ENCODE measurements at regions not wholly inside any gene's neighbourhood (a gene's known extent, or its start where the extent isn't known, plus 50 kb on each side); places are given as distances from the start of the nearest gene placed in this dataset.

DNA sequence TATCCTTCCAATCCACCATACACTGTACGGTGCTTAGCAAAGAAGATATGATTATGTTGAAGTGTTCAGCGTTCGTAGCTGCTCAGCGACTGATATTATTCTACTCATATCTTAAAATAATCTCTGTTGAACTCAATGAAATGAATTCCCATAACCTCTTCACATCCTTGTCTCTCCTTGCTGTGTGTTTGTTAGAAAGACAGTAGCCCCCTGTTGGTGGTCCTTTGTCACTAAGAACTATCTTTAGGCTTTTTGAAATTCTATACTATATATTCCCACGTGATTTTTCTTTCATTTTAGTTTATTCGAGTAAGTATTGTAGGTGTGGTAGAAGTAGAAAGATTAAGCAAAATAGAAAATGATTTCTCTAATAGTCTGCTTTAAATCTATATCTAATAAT, 762.8 kb upstream of the WWC1 start:
- Mint-ChIP-seq H3K4me1 (ENCODE audit: low read depth) (no peaks in the 10 kb centered on the region), H3K27ac (no peak overlapping the region), H3K36me3 (ENCODE audit: low read depth) (no peaks in the 10 kb centered on the region), H3K27me3 (no peaks in the 10 kb centered on the region), H3K4me3 (no peak overlapping the region), H3K9me3 (peaks cover 9% of the 10 kb centered on the region)

DNA sequence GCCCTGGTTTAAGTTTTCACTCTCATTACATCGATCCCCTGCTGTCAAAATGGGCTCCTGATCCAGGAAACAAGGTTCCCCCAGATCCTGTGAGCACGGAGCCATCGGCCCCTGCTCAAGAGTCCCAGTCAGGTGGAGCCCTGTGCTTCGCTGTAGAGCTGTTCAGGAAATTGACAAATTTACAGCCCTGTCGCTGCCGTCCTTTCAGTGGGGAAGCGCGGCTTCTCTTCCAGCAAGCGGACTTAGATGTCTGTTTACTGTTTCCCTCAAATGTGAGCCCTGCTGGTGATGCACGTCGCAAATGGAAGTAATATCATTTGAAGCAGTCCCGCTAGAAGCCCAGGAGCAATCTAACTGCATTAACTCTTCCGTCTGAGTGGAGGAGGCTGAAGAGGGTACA, 760.9 kb upstream of the WWC1 start:
- no peaks in the 10 kb centered on the region for H3K36me3 Mint-ChIP-seq (ENCODE audit: low read depth)
- no peak overlapping the region for H3K4me3 Mint-ChIP-seq
- H3K27me3 Mint-ChIP-seq = no peaks in the 10 kb centered on the region
- H3K27ac Mint-ChIP-seq = no peak overlapping the region
- peaks cover 9% of the 10 kb centered on the region for H3K9me3 Mint-ChIP-seq
- H3K4me1 Mint-ChIP-seq (ENCODE audit: low read depth) = no peaks in the 10 kb centered on the region

DNA sequence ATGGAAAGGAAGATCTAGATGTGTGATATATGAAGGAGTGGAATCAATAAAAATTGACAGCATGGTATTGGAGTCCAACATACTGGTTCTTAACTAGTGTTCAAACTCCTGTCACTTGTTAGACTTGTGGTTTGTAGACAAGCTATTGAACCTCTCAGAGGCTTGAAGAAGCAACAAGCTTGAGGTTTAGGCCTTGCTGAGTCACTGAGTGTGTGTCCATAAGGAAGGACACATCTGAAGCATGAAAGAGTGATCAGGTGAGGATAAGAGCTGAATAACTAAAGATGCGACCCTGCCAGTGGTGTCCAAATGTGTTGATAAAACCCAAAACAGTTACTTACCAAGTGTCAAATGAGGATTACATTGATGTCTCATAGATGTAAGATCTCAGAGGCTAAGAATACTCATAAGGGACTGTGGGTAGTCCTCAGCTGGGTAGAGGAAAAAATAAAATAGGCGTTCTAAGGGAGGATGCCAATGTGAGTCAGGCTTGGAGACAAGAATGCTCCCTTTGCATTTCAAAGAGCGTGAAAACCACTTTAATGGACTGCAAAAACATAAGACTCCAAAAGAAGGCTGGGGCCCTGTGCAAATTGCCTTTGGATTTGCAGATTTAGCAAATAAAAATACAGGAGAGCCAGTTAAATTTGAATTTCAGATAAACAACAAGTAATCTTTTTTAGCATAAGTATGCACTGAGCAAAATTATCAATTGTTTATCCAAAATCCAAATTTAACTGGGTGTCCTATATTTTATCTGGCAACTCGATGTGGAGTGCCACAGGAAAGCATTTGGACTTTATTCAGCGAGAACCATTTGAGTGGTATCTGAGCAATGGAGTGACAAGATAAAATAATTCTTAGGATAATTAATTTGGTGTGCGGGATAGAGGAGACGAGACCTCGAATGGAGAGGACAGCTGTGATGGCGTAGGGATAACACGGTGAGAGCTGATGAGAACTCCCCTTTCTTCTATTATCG, 757.3 kb upstream of the WWC1 start:
- no peaks in the 10 kb centered on the region for H3K27me3 Mint-ChIP-seq
- H3K4me3 Mint-ChIP-seq = no peak overlapping the region
- no peaks in the 10 kb centered on the region for H3K36me3 Mint-ChIP-seq (ENCODE audit: low read depth)
- peaks cover 22% of the 10 kb centered on the region for H3K9me3 Mint-ChIP-seq
- no peaks in the 10 kb centered on the region for H3K4me1 Mint-ChIP-seq (ENCODE audit: low read depth)
- H3K27ac Mint-ChIP-seq = no peak overlapping the region

DNA sequence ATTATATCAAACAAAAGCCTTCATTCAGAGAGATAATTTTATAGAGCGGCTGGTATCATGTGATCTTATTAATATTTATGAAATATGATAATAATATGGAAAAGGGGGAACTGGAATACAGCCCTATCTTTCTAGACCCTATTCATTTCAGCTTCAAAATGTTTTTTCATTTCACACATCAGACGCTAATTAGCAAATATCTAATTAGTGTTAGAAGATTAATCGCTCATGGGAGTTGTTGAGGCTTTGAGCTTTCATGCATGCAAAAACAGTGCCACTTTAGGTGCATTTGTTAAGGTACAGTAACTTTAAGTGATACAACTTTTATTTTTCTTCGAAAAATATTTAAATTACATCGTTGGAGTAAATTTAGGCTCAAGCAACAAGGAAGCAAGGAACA, 751.7 kb upstream of the WWC1 start:
- Mint-ChIP-seq H3K36me3 (ENCODE audit: low read depth) (no peaks in the 10 kb centered on the region), H3K4me3 (no peak overlapping the region), H3K27me3 (no peaks in the 10 kb centered on the region), H3K27ac (no peak overlapping the region), H3K4me1 (ENCODE audit: low read depth) (no peaks in the 10 kb centered on the region), H3K9me3 (peaks cover 20% of the 10 kb centered on the region)

DNA sequence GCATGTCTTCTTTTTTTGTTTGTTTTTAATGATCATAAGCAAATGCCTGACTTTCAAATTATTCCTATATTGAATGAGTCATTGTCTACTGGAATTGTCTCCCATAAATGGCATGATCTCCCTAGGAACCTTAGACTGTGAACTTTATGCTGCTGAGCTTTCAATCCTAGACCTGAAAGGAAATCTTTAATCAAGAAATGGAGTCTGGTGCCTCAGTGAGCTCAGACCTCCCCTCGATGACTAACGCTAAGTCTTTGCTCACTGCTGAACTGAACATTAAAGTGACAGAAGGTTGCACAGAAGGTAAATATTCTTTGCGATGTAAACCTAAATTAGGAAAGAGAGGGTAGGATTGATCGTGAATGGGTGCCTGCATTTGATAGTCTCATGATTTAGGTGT, 745.2 kb upstream of the WWC1 start:
- Mint-ChIP-seq H3K4me1 (ENCODE audit: low read depth) (no peaks in the 10 kb centered on the region), H3K36me3 (ENCODE audit: low read depth) (no peaks in the 10 kb centered on the region), H3K27ac (no peak overlapping the region), H3K4me3 (no peak overlapping the region), H3K9me3 (peaks cover 14% of the 10 kb centered on the region), H3K27me3 (no peaks in the 10 kb centered on the region)

DNA sequence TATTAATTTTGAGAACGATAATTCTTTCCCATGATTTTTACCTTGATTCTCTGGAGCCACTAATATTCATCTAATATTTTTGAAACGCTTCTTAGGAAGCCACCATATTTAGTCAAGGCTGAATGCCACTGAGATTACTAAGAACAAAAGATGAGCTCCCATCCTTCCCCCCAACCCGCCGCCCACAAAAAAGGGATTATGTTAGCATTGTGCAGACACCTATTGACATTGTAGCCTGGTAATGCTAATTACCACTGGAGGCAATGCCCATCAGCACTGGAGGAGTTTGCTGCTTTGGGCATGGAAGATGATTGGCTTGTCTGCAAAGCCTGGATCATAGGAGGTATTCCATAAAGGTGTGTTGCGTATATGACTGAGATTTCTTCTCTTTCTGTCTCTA, 739.1 kb upstream of the WWC1 start:
- Mint-ChIP-seq H3K9me3 (peaks cover 7% of the 10 kb centered on the region), H3K27me3 (no peaks in the 10 kb centered on the region), H3K4me3 (no peak overlapping the region), H3K4me1 (ENCODE audit: low read depth) (no peaks in the 10 kb centered on the region), H3K27ac (no peak overlapping the region), H3K36me3 (ENCODE audit: low read depth) (no peaks in the 10 kb centered on the region)

DNA sequence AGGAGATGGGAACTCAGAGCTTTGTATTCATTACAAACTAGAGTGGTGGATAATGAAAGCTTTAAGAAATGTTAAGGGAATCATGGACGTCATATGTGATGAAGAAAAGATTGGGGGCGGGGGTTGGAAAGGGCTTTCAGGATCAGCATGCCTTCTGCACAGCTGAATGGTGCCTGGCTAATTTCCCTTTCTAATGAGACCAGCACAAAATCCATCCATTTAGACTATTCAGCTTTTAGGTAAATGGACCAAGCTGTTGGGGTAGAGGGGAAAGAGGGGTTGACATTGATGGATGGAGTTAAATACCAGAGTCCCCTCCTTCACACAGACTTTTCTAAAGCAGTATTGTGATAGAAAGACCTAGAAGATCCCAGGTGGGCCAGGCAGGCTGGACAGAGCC, 737.9 kb upstream of the WWC1 start:
- H3K36me3 Mint-ChIP-seq (ENCODE audit: low read depth) = no peaks in the 10 kb centered on the region
- H3K4me1 Mint-ChIP-seq (ENCODE audit: low read depth) = no peaks in the 10 kb centered on the region
- H3K27me3 Mint-ChIP-seq = no peaks in the 10 kb centered on the region
- H3K27ac Mint-ChIP-seq = no peak overlapping the region
- H3K9me3 Mint-ChIP-seq = peaks cover 7% of the 10 kb centered on the region
- no peak overlapping the region for H3K4me3 Mint-ChIP-seq

DNA sequence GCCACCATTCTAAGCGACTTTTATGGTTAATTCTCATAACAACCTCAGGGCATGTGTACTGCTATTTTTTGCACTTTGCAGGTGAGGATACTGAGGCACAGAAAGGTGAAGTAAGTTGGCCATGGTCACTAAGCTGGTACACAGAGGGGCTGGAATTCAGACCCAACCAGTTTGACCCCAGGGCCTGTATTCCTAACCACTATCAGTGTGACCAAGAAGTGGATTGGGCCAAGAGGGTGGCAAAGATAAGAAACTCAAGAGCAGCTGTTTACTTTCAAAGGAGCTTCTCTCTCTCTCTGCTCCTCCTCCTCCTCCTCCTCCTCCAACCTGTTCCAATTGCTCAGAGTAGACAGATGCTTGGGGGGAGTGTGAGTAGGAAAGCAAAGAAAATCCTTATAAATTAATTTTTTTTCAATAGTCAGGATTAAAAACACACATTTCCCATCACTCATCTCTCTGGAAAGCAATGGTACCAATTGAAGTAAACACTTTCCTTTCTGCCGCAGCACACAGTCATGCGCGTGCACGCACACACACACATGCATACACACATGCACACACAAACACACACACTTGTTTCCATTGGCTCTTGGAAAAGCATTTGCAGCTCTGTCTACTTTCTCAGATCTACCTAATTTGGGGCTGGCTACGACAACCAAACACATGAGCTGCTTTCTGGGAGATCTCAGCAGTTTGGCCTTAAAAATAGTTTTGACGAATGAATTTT, 736.7 kb upstream of the WWC1 start:
- Mint-ChIP-seq H3K27ac (no peak overlapping the region), H3K4me1 (ENCODE audit: low read depth) (no peaks in the 10 kb centered on the region), H3K9me3 (peaks cover 7% of the 10 kb centered on the region), H3K4me3 (no peak overlapping the region), H3K36me3 (ENCODE audit: low read depth) (no peaks in the 10 kb centered on the region), H3K27me3 (no peaks in the 10 kb centered on the region)

DNA sequence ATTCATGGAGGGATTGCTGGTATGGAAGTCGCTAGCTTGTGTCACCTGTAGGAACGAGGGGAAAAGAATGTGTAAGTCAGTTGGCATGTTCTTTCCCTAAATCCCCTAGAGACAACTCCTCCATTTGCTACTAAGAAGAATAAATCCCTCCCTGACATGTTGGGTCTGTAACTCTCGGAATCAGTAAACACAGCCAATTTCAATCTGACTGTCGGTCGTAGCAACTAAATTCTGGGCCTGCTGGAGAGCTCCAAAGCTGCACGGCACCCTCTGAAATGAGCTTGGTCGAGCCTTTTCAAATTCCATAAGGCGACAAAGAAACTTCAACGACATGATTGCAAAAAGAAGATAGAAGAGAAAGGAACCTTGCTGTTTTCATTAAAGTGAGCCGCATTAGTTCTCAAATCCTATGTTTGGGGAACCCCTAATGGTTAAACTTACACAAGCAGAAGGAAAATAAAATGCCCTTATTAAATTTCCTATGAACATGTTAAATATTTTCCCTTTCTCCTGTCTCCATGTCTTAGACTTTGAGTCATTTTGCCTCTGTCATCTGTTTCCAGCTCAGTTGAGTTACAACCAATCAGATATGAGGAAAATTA, 735.8 kb upstream of the WWC1 start:
- Mint-ChIP-seq H3K4me3 (no peak overlapping the region), H3K36me3 (ENCODE audit: low read depth) (no peaks in the 10 kb centered on the region), H3K27me3 (no peaks in the 10 kb centered on the region), H3K9me3 (peaks cover 7% of the 10 kb centered on the region), H3K27ac (no peak overlapping the region), H3K4me1 (ENCODE audit: low read depth) (no peaks in the 10 kb centered on the region)

DNA sequence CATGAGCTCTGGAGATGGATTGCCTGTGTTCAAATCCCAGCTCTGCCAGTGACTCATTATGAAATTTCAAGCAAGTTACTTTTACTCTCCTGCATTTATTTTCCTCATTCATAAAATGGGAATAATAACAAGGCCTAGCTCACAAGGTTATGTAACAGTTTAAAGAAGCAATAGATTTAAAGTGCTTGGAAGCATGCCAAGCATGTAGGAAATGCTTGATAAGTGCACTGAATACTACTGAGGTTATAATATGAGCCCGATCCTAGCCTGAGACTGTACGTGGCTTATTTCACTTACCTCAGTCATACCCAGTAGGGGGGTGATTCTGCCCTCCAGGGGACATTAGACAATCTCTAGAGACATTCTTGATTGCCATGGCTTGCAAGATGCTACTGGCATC, 734.1 kb upstream of the WWC1 start:
- Mint-ChIP-seq H3K4me1 (ENCODE audit: low read depth) (no peaks in the 10 kb centered on the region), H3K9me3 (peaks cover 16% of the 10 kb centered on the region), H3K27ac (no peak overlapping the region), H3K4me3 (no peak overlapping the region), H3K36me3 (ENCODE audit: low read depth) (no peaks in the 10 kb centered on the region), H3K27me3 (no peaks in the 10 kb centered on the region)

DNA sequence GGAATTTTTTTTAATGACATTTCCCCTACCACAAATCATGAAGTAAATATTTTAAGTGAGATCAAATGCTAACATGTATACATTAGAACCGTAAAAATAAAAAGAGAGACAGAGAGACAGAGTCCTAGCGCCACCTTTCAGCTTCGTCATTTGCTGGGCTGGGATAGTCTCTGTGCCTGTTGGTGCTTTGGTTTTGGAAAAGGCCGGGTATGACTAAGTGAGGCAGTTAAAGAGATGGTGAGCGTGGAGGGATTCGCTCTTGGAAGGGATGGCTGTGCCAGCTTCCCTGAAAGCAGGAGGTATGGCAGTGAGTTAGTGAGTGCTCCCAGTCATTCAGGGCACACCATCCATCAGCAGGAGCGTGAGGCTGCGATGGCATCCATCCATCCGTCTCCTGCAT, 729.6 kb upstream of the WWC1 start:
- Mint-ChIP-seq H3K9me3 (peaks cover 10% of the 10 kb centered on the region), H3K4me1 (ENCODE audit: low read depth) (no peaks in the 10 kb centered on the region), H3K36me3 (ENCODE audit: low read depth) (no peaks in the 10 kb centered on the region)

DNA sequence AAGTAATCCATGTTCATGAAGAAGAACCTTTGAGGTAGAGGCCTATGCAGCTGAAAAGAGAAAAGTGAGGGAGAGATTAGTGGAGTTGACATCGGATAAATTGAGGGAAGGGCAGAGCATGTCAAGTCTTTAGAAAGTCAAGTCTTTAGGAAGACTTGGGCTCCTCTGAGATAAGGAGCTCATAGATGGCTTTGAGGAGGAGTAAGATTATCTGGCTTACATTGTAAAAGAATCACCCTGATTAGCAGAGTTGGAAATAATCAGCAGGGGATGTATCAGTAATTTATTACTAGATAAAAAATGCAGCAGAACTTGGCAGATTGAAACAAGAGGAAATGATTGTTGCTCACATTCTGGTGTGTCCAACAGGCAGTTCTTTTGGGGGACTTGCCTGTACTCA, 727.2 kb upstream of the WWC1 start:
- Mint-ChIP-seq H3K27me3 (no peaks in the 10 kb centered on the region), H3K36me3 (ENCODE audit: low read depth) (no peaks in the 10 kb centered on the region), H3K4me3 (no peak overlapping the region), H3K4me1 (ENCODE audit: low read depth) (no peaks in the 10 kb centered on the region), H3K27ac (no peak overlapping the region), H3K9me3 (peaks cover 10% of the 10 kb centered on the region)

More for the DNA sequence above, 729.6 kb upstream of the WWC1 start:
- no peaks in the 10 kb centered on the region for H3K27me3 Mint-ChIP-seq
- H3K27ac Mint-ChIP-seq = no peak overlapping the region
- H3K4me3 Mint-ChIP-seq = no peak overlapping the region

DNA sequence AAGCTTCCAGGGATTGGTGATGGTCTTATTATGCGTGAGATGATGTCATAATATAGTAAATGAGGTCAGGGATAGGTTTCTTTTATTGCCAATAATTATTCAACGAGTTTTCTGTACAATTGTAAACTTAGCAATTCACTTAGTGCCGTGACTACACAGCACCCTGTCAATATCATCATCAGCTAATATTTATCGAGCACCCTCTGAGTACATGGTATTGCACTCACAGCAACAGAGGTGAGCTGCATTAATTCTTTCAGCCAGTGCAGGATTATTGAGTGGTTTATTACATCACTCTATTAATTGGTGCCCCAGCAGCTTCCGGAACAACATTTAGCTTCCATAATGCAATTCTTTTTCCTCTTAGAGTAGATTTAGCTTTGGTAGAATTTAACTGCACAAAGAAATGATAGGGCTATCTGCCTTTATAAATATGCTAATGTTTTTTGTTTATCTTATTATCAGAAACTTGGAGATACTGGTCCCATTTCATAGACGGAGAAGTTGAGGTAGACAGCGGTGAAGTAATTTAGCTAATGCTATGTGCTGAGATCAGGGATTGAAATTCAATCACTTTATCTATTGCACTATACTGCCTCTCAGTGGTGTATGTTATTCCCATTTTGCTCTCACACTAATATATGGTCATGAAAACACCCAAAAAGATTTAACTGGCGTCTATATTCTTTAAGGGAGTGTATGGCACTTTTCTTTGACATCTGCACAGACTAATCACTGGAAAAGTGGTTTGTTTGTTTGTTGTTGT, 726.1 kb upstream of the WWC1 start:
- Mint-ChIP-seq H3K4me1 (ENCODE audit: low read depth) (no peaks in the 10 kb centered on the region), H3K9me3 (peaks cover 10% of the 10 kb centered on the region), H3K4me3 (no peak overlapping the region), H3K36me3 (ENCODE audit: low read depth) (no peaks in the 10 kb centered on the region), H3K27me3 (peaks cover 3% of the 10 kb centered on the region), H3K27ac (no peak overlapping the region)

DNA sequence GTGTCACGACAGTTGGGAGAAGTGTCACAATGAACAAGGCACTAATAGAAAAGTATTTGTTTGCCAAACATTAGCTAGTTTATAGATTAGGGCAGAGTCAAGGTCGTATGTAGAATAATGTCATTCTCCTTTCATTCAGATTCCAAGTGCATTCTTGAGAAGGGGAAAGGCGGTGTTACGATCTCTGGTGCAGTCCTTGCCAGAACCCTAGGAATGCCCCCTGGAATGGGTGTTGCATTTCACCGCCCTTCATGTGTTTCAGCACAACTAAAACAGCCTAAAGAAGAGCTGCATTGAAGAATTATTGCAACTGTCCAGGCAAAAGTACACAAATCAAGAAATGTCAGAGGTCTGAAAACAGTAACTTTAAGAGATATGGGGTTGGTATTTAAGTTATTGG, 721.0 kb upstream of the WWC1 start:
- Mint-ChIP-seq H3K4me3 (no peak overlapping the region), H3K36me3 (ENCODE audit: low read depth) (no peaks in the 10 kb centered on the region), H3K4me1 (ENCODE audit: low read depth) (peaks cover 3% of the 10 kb centered on the region), H3K27me3 (peaks cover 35% of the 10 kb centered on the region), H3K9me3 (peaks cover 4% of the 10 kb centered on the region), H3K27ac (no peak overlapping the region)
